Choroid plexus epithelial cell (primary cell): ENCODE measurements at regions not wholly inside any gene's neighbourhood (a gene's known extent, or its start where the extent isn't known, plus 50 kb on each side); places are given as distances from the start of the nearest gene placed in this dataset.

ENCODE experiments used
- DNase-seq: peaks from one replicate; pipeline ENCODE4 v3.0.0-alpha.2; 2010; ENCODE audit warnings: low read depth
- H3K4me3 ChIP-seq: 2 replicates; pipeline ENCODE4 v1.5.1; 2011; ENCODE audit warnings: low read depth, mild to moderate bottlenecking, control low read depth, low read length, moderate library complexity
- CTCF ChIP-seq: conservative IDR thresholded peaks from 2 replicates; pipeline ENCODE4 v1.5.1; 2011; ENCODE audit warnings: low read depth, mild to moderate bottlenecking, control low read depth, inconsistent platforms, low read length, moderate library complexity

- no peak overlapping the region for H3K4me3 ChIP-seq
- no peak for DNase-seq
These were observed 319.9 kb downstream of the TSN start for GRCh38 chr2:122075381-122075780.

GRCh38 chr2:122077114-122077513 is 321.7 kb downstream of the TSN start:
- H3K4me3 ChIP-seq: no peak overlapping the region
- DNase-seq: no peak
- TF ChIP-seq CTCF: no peak

More at GRCh38 chr2:122075381-122075780, 319.9 kb downstream of the TSN start:
- no peak for TF ChIP-seq CTCF

DNA sequence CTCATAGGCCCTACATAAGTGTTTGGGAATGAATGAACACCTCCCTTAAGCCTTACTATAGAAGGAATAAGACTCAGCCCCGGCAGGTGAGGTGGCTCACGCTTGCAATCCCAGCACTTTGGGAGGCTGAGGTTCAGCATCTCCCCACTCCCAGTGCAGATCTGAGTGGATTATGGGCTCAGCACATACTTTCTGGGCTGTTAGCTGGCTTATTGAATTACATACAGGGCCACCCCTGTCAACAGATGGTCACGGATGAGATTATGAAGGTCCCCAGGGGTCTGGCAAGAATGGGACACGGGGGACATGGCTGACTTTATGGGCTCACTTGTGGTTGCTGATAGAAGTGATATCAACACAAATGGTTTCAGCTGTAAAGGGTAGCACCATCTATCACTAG is 322.3 kb downstream of the TSN start:
- no peak for DNase-seq
- no peak for TF ChIP-seq CTCF
- no peak overlapping the region for H3K4me3 ChIP-seq

GRCh38 chr2:122078451-122078850 is 323.0 kb downstream of the TSN start:
- H3K4me3 ChIP-seq: no peak overlapping the region
- no peak for TF ChIP-seq CTCF
- DNase-seq: no peak

DNA sequence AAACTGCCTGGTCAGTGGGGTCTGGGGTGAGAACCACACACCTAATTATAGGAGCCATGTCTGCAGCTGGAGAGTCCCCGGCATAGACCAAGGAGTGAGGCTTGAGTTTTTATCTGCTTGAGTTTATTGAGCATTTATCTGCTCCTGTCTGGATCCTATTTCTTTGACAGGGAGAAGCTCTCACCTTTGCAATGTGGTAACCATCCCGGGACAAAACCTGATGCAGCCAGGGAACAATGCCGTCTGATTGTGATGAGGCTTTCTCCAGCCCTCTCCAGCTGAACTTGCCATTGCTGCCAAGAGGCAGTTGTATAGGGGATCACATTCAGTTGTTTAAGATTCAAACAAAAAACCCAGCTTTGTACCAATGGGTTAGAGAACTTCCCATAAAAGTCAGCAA is 324.4 kb downstream of the TSN start:
- H3K4me3 ChIP-seq: no peak overlapping the region
- TF ChIP-seq CTCF: no peak
- no peak for DNase-seq

DNA sequence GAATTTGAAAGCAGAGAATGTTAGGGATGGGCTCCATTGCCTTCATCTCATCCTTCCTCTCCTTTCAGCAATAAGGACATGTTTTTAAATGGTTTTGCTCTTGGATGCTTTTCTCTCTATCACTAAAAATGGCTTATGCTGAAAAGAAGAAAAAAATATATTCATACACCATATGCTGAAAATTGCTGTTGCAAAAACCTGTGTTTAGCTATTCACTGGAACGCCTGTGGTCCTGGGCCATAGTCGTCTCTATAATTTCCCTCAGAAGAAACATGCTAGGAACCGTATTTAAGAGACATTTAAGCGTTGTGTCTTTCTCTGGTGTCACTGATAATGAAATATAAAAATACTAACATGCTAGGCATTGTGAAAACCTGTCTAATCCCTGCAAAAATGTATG is 324.9 kb downstream of the TSN start:
- TF ChIP-seq CTCF: no peak
- DNase-seq: no peak
- no peak overlapping the region for H3K4me3 ChIP-seq

DNA sequence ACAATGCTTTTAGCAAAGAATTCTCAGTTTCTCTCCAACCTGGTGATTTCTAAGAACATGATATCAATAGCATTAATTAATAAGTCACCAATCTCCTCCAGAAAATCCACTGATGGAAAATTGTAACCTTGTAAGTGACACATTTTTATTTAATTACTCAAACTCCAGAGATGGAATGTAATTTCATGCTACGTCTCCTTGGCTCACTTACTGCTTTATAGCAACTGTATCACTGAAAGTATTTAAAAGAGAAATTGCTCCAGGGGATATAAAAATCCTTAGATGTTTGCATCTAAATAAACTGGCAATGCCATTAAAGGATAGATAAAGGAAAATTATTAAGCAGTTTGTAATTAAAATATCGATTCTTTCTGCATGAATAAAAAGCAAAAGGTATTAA is 325.4 kb downstream of the TSN start:
- TF ChIP-seq CTCF: no peak
- DNase-seq: no peak
- H3K4me3 ChIP-seq: no peak overlapping the region
